ENCODE measurements at regions not wholly inside any gene's neighbourhood (a gene's known extent, or its start where the extent isn't known, plus 50 kb on each side); places are given as distances from the start of the nearest gene placed in this dataset.
"Not testable (repeated sequence)": the region's sequence is repeated elsewhere in the genome, so short reads cannot be mapped to it uniquely, and the experiment has no call there.

- H3K4me1 ChIP-seq, result no peaks in the 10 kb centered on the region
- no peaks in the 10 kb centered on the region for H3K9me3 ChIP-seq
- H3K27ac ChIP-seq, result no peak overlapping the region
- intact Hi-C loops (cut with DNase I; ENCODE audit: low total_unique reads), result no loop called here
- no peak overlapping the region for H3K4me3 ChIP-seq
- TF ChIP-seq, protein P1, sequence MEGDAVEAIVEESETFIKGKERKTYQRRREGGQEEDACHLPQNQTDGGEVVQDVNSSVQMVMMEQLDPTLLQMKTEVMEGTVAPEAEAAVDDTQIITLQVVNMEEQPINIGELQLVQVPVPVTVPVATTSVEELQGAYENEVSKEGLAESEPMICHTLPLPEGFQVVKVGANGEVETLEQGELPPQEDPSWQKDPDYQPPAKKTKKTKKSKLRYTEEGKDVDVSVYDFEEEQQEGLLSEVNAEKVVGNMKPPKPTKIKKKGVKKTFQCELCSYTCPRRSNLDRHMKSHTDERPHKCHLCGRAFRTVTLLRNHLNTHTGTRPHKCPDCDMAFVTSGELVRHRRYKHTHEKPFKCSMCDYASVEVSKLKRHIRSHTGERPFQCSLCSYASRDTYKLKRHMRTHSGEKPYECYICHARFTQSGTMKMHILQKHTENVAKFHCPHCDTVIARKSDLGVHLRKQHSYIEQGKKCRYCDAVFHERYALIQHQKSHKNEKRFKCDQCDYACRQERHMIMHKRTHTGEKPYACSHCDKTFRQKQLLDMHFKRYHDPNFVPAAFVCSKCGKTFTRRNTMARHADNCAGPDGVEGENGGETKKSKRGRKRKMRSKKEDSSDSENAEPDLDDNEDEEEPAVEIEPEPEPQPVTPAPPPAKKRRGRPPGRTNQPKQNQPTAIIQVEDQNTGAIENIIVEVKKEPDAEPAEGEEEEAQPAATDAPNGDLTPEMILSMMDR (IDR thresholded peaks at IDR 0.05 in 4 of 5, conservative IDR thresholded peaks at IDR 0.05 in 1 of 5), result no peak
- no peak for TF ChIP-seq POLR2A (IDR thresholded peaks at IDR 0.05)
- ATAC-seq (no peak), DNase-seq (no peak)
- in situ Hi-C loops (cut with MboI; ENCODE audit: low sequenced_read_pairs in 4 of 4), result no loop called here
- H3K27me3 ChIP-seq, result no peaks in the 10 kb centered on the region
- H3K36me3 ChIP-seq, result no peaks in the 10 kb centered on the region
Measured at GRCh38 chr5:51242456-51242855, 140.8 kb upstream of the ISL1 start.

- in situ Hi-C loops (cut with MboI; ENCODE audit: low sequenced_read_pairs in 4 of 4); H3K4me3 ChIP-seq; intact Hi-C loops (cut with DNase I; ENCODE audit: low total_unique reads); H3K27me3 ChIP-seq; H3K36me3 ChIP-seq; ATAC-seq; H3K27ac ChIP-seq; H3K9me3 ChIP-seq; DNase-seq; H3K4me1 ChIP-seq: not testable (repeated sequence)
Measured at GRCh38 chr5:51250957-51251356, 132.3 kb upstream of the ISL1 start.

- no peak for DNase-seq
- no peaks in the 10 kb centered on the region for H3K4me1 ChIP-seq
- H3K36me3 ChIP-seq, result no peaks in the 10 kb centered on the region
- H3K9me3 ChIP-seq, result no peaks in the 10 kb centered on the region
- no peaks in the 10 kb centered on the region for H3K27me3 ChIP-seq
- in situ Hi-C loops (cut with MboI; ENCODE audit: low sequenced_read_pairs in 4 of 4) (no loop called here), intact Hi-C loops (cut with DNase I; ENCODE audit: low total_unique reads) (no loop called here)
- no peak overlapping the region for H3K4me3 ChIP-seq
- no peak for ATAC-seq
- no peak overlapping the region for H3K27ac ChIP-seq
- TF ChIP-seq, protein P1 (IDR thresholded peaks at IDR 0.05 in 4 of 5, conservative IDR thresholded peaks at IDR 0.05 in 1 of 5), result no peak
- no peak for TF ChIP-seq POLR2A (IDR thresholded peaks at IDR 0.05)
Measured at GRCh38 chr5:51271261-51271660, 112.0 kb upstream of the ISL1 start.

DNA sequence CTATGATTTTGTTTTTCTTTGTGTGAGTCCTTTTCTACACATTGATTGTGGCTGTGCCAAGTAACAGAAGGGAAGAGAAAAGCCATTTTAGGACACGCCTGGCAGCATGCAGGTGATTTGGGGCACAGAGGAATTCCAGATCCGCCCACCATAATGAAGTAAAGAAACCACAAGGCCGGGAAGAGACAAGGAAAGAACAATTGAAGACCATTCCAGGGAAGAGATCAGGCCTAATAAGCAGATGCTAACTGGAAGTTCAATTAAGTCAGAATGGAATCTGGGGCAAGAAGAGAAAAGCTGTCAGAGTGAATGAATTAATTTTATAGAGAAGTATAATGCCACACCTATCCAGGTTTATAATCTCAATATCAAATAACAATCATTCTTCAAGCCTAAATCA is 110.2 kb upstream of the ISL1 start:
- H3K36me3 ChIP-seq, result no peaks in the 10 kb centered on the region
- H3K4me3 ChIP-seq, result no peak overlapping the region
- H3K27me3 ChIP-seq, result no peaks in the 10 kb centered on the region
- no peaks in the 10 kb centered on the region for H3K4me1 ChIP-seq
- intact Hi-C loops (cut with DNase I; ENCODE audit: low total_unique reads) (no loop called here), in situ Hi-C loops (cut with MboI; ENCODE audit: low sequenced_read_pairs in 4 of 4) (no loop called here)
- TF ChIP-seq, protein P1 (IDR thresholded peaks at IDR 0.05 in 4 of 5, conservative IDR thresholded peaks at IDR 0.05 in 1 of 5), result no peak
- TF ChIP-seq POLR2A (IDR thresholded peaks at IDR 0.05), result no peak
- ATAC-seq, result no peak
- H3K27ac ChIP-seq, result no peak overlapping the region
- DNase-seq, result no peak
- H3K9me3 ChIP-seq, result no peaks in the 10 kb centered on the region

- TF ChIP-seq, protein P1 (IDR thresholded peaks at IDR 0.05 in 4 of 5, conservative IDR thresholded peaks at IDR 0.05 in 1 of 5), result no peak
- TF ChIP-seq POLR2A (IDR thresholded peaks at IDR 0.05), result no peak
- no peak for ATAC-seq
- Histone ChIP-seq H3K4me3 (no peak overlapping the region), H3K36me3 (no peaks in the 10 kb centered on the region), H3K9me3 (no peaks in the 10 kb centered on the region), H3K4me1 (no peaks in the 10 kb centered on the region), H3K27me3 (no peaks in the 10 kb centered on the region), H3K27ac (no peak overlapping the region)
- DNase-seq, result no peak
- intact Hi-C loops (cut with DNase I; ENCODE audit: low total_unique reads) (no loop called here), in situ Hi-C loops (cut with MboI; ENCODE audit: low sequenced_read_pairs in 4 of 4) (no loop called here)
Measured at GRCh38 chr5:51273871-51274270, 109.4 kb upstream of the ISL1 start.

Data from gastrocnemius medialis (tissue), 4 donors.